HG02852 (cell line): ENCODE measurements at regions not wholly inside any gene's neighbourhood (a gene's known extent, or its start where the extent isn't known, plus 50 kb on each side); places are given as distances from the start of the nearest gene placed in this dataset.
"Not testable (repeated sequence)": the region's sequence is repeated elsewhere in the genome, so short reads cannot be mapped to it uniquely, and the experiment has no call there.

Experiments used
- ATAC-seq: cut with Tn5 transposase; IDR thresholded peaks from one replicate; pipeline ENCODE4 v1.9.1; 2021; ENCODE audit warnings: mild to moderate bottlenecking, moderate library complexity; ENCODE audit not compliant: unreplicated experiment

DNA sequence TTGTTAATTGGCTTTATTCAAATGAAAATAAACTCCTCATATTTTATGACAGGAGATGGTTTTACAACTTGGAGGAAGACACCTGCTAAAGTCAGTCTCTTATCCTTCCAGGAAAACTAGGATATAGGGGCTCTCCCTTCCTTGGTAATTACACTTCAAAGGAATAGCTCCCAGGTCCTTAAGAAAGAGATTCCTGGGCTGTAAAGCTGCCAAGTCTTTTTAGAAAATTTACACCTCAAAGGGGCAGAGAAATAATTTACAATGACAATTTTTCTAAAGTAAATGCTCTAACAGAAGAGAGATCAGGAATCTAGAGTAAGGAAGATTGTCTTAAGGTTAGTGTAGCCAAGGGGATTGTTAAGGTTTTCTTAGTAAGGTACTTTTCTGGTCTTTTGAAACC lies 1359.0 kb downstream of the OLFM4 start:
- no peak for ATAC-seq

- no peak for ATAC-seq
These were observed 1362.2 kb downstream of the OLFM4 start for GRCh38 chr13:54390841-54391240.

GRCh38 chr13:54394085-54394700 lies 1365.6 kb downstream of the OLFM4 start:
- no peak for ATAC-seq

- ATAC-seq, result no peak
These were observed 1366.3 kb downstream of the OLFM4 start for GRCh38 chr13:54394908-54395307.

DNA sequence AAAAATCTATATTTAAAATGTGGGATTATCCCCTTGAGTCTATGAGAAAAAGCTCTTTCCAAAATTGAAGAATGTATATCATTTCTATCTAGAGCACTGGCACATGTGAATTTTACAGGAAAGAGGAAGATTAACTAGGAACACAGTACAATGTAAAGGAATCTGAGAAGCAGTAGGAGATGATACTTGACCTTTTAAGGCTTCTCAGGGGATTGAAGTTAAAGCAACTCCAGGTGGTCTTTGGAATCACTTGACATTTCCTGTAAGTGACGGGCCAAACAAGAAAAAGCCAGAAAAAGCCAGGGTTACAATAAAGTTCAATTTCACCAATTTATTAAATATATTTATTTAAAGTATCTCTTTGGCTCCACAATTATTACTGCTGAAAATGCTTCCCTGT lies 1373.9 kb downstream of the OLFM4 start:
- ATAC-seq, result no peak

- no peak for ATAC-seq
These were observed 1387.2 kb downstream of the OLFM4 start for GRCh38 chr13:54415753-54416366.

DNA sequence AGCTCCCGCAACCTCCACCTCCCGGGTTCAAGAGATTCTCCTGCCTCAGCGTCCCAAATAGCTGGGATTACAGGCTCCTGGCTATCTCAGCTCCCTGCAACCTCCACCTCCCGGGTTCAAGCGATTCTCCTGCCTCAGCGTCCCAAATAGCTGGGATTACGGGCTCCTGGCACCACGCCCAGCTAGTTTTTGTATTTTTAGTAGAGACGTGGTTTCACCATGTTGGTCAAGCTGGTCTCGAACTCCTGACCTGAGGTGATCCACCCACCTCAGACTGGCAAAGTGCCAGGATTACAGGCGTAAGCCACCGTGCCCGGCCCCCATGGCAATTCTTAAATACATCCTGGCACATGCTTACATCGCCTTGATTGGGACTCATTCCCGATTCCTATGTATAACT lies 1394.3 kb downstream of the OLFM4 start:
- not testable (repeated sequence) for ATAC-seq

- no peak for ATAC-seq
These were observed 1395.7 kb downstream of the OLFM4 start for GRCh38 chr13:54424344-54424743.

GRCh38 chr13:54433493-54434206 lies 1405.0 kb downstream of the OLFM4 start:
- no peak for ATAC-seq

DNA sequence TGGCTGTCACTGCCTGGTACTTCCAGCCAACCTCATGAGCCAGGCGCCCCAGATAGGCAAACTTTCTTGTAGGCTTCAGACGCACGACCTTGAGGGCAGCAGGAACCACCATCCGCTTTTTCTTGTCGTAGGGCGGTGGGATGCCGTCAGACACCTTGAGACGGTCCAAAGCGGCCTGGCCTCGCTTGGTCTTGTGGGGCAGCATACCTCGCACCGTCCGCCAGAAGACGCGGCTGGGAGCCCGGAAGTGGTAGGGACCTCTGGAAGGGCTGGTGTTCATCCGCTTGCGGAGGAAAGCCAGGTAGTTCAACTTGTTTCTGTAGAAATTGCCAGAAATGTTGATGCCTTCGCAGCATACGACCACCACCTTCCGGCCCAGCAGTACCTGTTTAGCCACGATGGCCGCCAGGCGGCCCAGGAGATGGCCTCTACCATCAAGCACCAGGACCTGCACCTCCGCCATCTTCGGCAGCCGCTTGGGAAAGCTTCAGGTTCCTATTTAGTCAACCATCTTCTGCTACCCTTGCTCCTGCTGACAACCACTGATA lies 1412.3 kb downstream of the OLFM4 start:
- not testable (repeated sequence) for ATAC-seq

DNA sequence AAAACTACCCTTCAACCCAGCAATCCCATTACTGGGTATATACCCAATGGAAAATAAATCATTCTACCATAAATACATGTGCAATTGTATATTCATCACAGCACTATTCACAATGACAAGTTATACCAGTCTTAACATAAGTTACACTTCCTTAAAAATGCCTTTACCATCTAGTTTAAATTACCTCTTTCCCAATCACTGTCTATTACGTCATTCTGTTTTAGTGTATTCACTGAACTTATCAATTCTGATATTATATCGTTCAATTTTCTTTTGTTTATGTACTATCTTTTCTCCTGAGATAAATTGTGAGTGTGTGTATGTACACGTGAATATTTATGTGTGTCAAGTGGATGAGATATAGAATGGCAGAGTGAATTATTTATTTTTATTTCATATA lies 1416.8 kb downstream of the OLFM4 start:
- no peak for ATAC-seq

- ATAC-seq, result no peak
These were observed 1417.3 kb downstream of the OLFM4 start for GRCh38 chr13:54445865-54446264.

DNA sequence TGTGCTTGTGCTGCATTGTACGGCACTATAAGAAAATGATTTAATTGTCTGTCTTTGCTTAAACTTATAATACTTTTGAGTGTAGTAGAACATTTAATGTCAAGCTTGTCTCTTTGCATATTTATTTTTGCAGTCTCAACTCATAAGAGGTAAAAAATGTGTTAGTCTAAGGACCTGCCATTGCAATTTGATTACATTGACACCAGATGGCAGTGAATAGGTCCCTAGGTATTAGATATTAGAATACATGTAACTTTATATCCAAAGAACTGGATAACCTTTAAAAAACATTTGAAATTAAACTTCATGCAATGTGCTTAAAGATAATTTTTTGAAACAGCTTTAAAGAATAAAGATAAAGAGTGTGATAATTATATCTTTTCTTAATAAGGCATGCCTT lies 1421.3 kb downstream of the OLFM4 start:
- no peak for ATAC-seq

DNA sequence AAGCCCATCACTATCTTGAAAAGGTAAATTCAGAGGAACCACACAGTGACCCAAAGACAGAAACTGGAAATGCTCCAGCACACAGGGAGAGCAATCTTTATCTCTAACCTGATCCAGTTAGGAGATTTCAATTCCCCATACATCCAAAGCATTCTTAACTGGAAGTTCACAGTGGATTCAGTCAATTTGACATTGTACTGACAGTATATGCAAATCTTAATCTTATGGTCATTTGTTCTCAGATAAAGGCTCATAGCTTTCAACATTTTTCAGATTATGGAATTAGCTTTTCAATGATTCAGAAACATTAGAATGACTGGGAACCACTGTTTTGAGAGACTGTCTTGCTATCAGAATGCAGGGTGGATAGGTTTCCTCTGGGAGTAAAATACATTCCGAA lies 1455.6 kb downstream of the OLFM4 start:
- ATAC-seq, result no peak

DNA sequence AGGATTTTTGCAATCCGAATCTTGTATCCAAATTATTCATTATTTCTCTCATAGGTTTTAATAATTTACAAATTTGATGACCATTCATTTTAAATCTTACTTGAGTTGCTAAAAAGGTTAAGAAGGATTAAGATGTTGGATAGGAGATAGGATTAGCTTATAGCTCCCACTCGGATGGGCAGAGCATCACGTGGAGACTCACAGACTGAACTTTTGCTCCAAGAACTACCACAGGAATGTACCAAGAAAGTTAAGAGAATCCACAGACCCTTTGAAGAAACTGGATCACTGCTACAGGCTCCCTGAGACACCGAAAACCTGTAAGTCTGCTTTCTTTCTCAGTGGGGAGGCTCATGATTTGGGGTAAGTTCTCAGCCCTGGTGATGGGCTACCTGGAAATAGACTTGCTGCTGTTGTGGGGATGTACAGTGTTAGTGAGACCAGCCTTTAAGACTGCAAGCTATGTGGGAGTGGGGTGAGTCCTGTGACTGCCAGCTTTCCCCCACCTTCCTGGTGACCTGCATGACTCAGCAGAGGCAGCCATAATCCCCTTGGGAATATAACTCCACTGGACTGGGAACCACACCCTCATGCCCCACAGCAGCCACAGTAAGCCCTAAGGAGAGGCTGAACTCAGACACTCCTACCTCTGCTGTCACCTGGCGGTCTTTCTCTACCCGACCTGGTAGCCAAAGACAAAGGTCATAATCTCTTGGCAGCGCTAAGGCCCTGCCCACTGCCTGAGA lies 1458.0 kb downstream of the OLFM4 start:
- ATAC-seq, result no peak

DNA sequence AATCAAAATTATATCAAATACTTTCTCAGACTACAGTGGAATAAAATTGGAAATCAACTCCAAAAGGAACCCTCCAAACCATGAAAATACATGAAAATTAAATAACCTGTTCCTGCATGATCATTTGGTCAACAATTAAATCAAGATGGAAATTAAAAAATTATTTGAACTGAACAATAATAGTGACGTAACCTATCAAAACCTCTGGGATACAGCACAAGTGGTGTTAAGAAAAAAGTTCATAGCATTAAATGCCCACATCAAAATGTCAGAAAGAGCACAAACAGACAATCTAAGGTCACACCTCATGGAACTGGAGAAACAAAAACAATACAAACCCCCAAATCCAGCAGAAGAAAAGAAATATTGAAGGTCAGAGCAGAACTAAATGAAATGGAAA lies 1460.7 kb downstream of the OLFM4 start:
- ATAC-seq, result no peak

DNA sequence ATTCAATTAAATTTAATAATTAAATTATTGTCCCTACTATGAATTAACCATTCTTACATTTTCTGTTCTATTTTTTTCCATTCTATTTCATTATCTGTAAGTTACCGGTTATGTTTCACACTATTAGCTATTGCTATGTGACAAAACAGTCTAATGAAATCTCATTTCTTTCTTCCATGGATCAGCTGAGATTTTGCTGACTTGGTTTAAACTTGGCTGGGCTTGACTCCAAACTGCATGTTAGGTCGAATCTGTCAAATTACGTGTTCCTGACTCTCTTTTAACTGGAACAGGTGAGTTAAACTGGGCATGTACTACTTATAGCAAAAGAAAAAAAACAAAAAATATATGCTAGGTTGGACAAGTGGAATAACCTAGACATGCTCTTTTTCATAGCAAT lies 1464.4 kb downstream of the OLFM4 start:
- no peak for ATAC-seq

- no peak for ATAC-seq
These were observed 1482.8 kb downstream of the OLFM4 start for GRCh38 chr13:54511366-54511765.

GRCh38 chr13:54513254-54513653 lies 1484.6 kb downstream of the OLFM4 start:
- no peak for ATAC-seq

- no peak for ATAC-seq
These were observed 1507.5 kb downstream of the OLFM4 start for GRCh38 chr13:54536112-54536511.

DNA sequence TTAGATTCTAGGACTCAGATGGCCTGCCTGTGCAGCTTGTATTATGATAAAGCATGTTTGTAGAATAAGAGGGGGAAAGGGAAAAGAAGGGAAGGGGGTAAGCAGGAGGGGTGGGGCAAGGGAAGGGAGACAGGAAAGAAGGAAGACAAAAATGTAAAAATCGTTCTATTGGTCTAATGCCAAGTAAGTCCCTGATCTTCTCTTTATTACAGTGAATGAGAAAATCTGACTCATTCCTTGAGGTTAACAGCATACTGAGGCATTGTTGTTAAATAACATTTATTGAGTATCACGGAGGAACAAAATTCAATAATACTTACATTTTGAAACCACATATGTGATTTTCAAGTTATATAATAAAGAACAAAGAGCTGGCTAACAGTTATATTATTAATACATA lies 1534.7 kb downstream of the OLFM4 start:
- ATAC-seq, result no peak
